Gastroesophageal sphincter (tissue), 4 donors: ENCODE measurements at regions not wholly inside any gene's neighbourhood (a gene's known extent, or its start where the extent isn't known, plus 50 kb on each side); places are given as distances from the start of the nearest gene placed in this dataset.

Source experiments
- ATAC-seq: fragments of 150-250 bp; one replicate; pipeline ENCODE4 v1.9.1; 2016; ENCODE audit warnings: mild to moderate bottlenecking, moderate library complexity
- H3K27ac ChIP-seq, 4 donors: fragments of 200-600 bp; sonication (generic) in 3 of 4; 1 replicate in 3 of 4; 2 replicates in 1 of 4; pipeline ENCODE4 v1.5.1; 2016 to 2019
- H3K27me3 ChIP-seq: fragments of 200-600 bp; sonication (generic); one replicate; pipeline ENCODE4 v1.5.1; 2019
- H3K36me3 ChIP-seq, 2 donors: fragments of 200-600 bp; sonication (generic); one replicate each; pipeline ENCODE4 v1.5.1; 2019; ENCODE audit warnings: control low read depth in 1 of 2
- H3K4me1 ChIP-seq, 3 donors: fragments of 200-600 bp; sonication (generic); 1 replicate in 2 of 3; 2 replicates in 1 of 3; pipeline ENCODE4 v1.5.1; 2016 to 2019; ENCODE audit warnings: control low read depth in 2 of 3
- H3K4me3 ChIP-seq, 2 donors: fragments of 200-600 bp; sonication (generic); one replicate each; pipeline ENCODE4 v1.5.1; 2019; ENCODE audit warnings: mild to moderate bottlenecking in 1 of 2, moderate library complexity in 1 of 2
- H3K9me3 ChIP-seq, 3 donors: fragments of 200-600 bp; sonication (generic); one replicate each; pipeline ENCODE4 v1.5.1; 2017 to 2019; ENCODE audit warnings: control low read depth in 2 of 3
- CTCF ChIP-seq, 4 experiments: fragments of 200-600 bp in 2 of 4; fragments of 450-650 bp in 2 of 4; sonication (generic) in 1 of 4; IDR thresholded peaks; one replicate each; pipeline ENCODE4 v1.5.1; 2017 to 2019; ENCODE audit warnings: antibody characterized with exemption in 4 of 4, mild to moderate bottlenecking in 2 of 4, moderate library complexity in 2 of 4
- EP300 ChIP-seq: sonication (generic); formaldehyde crosslinking; IDR thresholded peaks from one replicate; pipeline ENCODE4 v1.6.1; 2017; ENCODE audit warnings: antibody characterized with exemption, mild to moderate bottlenecking
- POLR2A ChIP-seq, 2 donors: fragments of 450-650 bp; IDR thresholded peaks; one replicate each; pipeline ENCODE4 v1.6.1; 2017; ENCODE audit warnings: antibody characterized with exemption in 2 of 2, mild to moderate bottlenecking in 2 of 2, moderate library complexity in 1 of 2
- POLR2AphosphoS5 ChIP-seq: sonication (generic); formaldehyde crosslinking; IDR thresholded peaks from one replicate; pipeline ENCODE4 v1.6.1; 2017; ENCODE audit warnings: antibody characterized with exemption
- WGBS, 2 donors: methylation state at CpG; one replicate each; pipeline ENCODE4 v1.1.5; 2018; ENCODE audit warnings: low coverage in 1 of 2; 5-methylcytosine and 5-hydroxymethylcytosine counted together

DNA sequence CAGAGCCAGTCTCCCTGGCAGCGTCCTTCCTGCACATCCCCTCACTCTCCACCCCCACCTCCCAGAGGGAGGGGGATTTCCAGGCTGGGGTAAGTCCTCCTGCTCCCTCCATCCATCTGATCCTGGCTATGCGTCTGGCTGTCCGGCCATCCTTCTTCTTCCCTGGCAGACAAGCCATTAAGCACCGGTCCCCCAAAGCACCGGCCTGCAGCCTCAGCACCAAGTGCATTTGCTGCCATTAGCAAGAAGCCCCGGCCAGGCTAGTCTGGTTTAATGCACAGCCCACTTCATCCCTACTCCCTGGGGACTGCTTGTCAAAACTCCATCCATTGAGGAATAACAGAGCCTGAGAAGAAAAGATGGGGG, 208.7 kb upstream of the IER5L start:
- H3K4me1 ChIP-seq: peaks cover 0 to 22% (median 13%) of the 10 kb centered on the region in 3 donors
- no peaks in the 10 kb centered on the region for H3K27me3 ChIP-seq
- no peak overlapping the region for H3K4me3 ChIP-seq
- no peak overlapping the region for H3K27ac ChIP-seq
- ATAC-seq: no peak
- H3K9me3 ChIP-seq: no peaks in the 10 kb centered on the region
- no peaks in the 10 kb centered on the region for H3K36me3 ChIP-seq
- TF ChIP-seq POLR2A (IDR thresholded peaks at IDR 0.05): no peak
- no peak for TF ChIP-seq EP300
- TF ChIP-seq POLR2AphosphoS5: no peak
- no peak for TF ChIP-seq CTCF (IDR thresholded peaks at IDR 0.05)
- 60% methylated on average over 1 of the region's 6 CpGs; no CpG with 5 or more reads in 1 of the 2 donors for WGBS, 2 donors

DNA sequence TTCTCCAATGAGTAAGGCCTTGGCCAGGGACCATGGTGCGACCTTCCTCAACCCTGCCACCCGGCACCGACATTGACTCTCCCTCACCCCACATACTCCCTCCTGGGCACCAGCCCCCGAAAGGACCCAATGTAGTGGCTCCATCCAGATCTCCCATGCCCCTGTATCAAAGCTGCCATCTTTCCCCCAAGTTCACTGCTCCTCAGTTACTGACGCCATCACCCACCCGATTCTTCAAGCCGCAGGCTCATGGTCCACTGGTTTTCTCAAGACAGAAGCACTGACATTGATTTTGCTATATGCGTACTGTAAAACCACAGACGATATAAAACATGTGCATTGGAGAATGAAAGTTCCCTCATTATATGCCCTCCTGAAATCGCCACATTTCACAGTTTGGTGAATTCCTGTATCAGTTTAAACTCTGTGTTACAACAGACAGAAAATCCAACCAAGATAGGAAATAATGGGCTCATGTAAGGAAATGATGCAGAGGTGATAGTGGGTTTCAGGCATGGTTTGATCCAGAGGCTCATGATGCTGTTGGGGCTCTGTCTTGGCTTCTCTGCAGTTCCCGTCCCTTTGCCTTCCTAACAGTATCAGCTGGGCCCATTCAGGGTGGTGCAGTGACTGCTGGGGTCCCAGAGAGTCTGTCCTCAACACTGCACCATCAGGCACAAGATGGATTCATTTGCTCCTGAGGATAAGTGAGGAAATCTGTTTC, 207.3 kb upstream of the IER5L start:
- no peaks in the 10 kb centered on the region for H3K36me3 ChIP-seq
- H3K9me3 ChIP-seq: no peaks in the 10 kb centered on the region
- H3K27ac ChIP-seq: peak overlapping the region in 2 of 4 donors; percentile 82 to 95
- WGBS, 2 donors: 99 to 100% methylated on average over 6 to 11 of the region's 11 CpGs
- no peak for ATAC-seq
- TF ChIP-seq POLR2AphosphoS5 (no peak), EP300 (no peak), POLR2A (IDR thresholded peaks at IDR 0.05) (no peak), CTCF (IDR thresholded peaks at IDR 0.05) (no peak)
- H3K27me3 ChIP-seq: no peaks in the 10 kb centered on the region
- H3K4me3 ChIP-seq: no peak overlapping the region
- peaks cover 0 to 22% (median 13%) of the 10 kb centered on the region in 3 donors for H3K4me1 ChIP-seq

DNA sequence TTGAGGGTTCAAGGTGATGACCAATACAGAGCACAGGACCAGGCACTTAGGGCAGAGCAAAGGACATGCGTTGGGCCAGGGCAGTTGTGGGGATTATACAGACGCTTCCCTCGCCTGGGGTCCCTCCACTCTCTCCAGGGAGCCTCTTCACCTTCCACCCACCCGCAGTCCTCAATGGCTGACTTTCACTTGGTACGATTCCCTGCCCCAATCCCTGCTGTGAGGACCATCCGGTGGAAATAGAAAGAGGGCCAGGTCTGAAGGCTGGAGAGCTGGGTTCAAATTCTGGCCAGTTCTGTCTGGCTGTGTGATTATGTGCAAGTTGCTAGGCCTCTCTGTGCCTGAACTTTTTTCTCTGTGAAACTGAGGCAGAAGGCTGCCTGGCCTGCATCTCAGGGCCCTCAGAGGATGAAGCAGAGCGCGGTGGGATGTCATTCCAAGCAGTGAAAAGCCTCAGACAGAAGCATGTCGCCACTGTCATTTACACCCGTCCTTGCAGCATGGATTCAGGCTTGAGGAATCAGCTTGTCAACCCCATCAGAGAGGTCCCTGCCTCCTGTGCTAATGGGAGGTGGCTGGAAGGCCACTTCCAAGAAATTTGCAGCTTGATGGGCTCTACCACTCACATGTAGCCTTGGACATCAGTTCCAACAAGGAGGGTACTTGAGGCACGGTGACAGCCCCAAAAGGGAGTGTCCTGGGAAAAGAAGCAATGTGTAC, 206.6 kb upstream of the IER5L start:
- H3K27ac ChIP-seq: peak overlapping the region in 3 of 4 donors; percentile 82 to 95 (median 93)
- TF ChIP-seq CTCF (IDR thresholded peaks at IDR 0.05) (no peak), POLR2A (IDR thresholded peaks at IDR 0.05) (no peak), EP300 (no peak), POLR2AphosphoS5 (no peak)

GRCh38 chr9:129383561-129384490, 205.8 kb upstream of the IER5L start:
- ATAC-seq: peak; percentile 90
- H3K36me3 ChIP-seq: no peaks in the 10 kb centered on the region
- peak overlapping the region; percentile 49 to 70 for H3K4me3 ChIP-seq
- TF ChIP-seq POLR2AphosphoS5 (peak; percentile 62), EP300 (no peak), POLR2A (IDR thresholded peaks at IDR 0.05) (peak; percentile 53 to 63), CTCF (IDR thresholded peaks at IDR 0.05) (peak in 3 of 4 experiments; percentile 29 to 40 (median 35))
- peaks cover 0 to 22% (median 13%) of the 10 kb centered on the region in 3 donors for H3K4me1 ChIP-seq
- no peaks in the 10 kb centered on the region for H3K27me3 ChIP-seq
- WGBS, 2 donors: 69 to 100% methylated on average over 1 to 2 of the region's 65 CpGs
- peak overlapping the region; percentile 74 to 95 (median 88) for H3K27ac ChIP-seq
- H3K9me3 ChIP-seq: no peaks in the 10 kb centered on the region

More for the DNA sequence above, 206.6 kb upstream of the IER5L start:
- H3K4me3 ChIP-seq: no peak overlapping the region
- no peaks in the 10 kb centered on the region for H3K36me3 ChIP-seq
- no peaks in the 10 kb centered on the region for H3K9me3 ChIP-seq
- ATAC-seq: no peak
- H3K4me1 ChIP-seq: peaks cover 0 to 22% (median 13%) of the 10 kb centered on the region in 3 donors
- H3K27me3 ChIP-seq: no peaks in the 10 kb centered on the region
- 88 to 100% methylated on average over 4 to 6 of the region's 11 CpGs for whole genome bisulfite sequencing, 2 donors
